Endothelial cell of umbilical vein (primary cell): ENCODE measurements at regions not wholly inside any gene's neighbourhood (a gene's known extent, or its start where the extent isn't known, plus 50 kb on each side); places are given as distances from the start of the nearest gene placed in this dataset.

Experiments used
- BruUV-seq: library from RNA; stranded (reverse); fragments of 400-500 nt; replicated peaks from 2 replicates; lab custom pipeline; 2021; lab: Mats Ljungman, UMichigan
- CTCF ChIA-PET: fragments of 300-600, 350-600 bp; sonication (Branson Sonifier 250); formaldehyde crosslinking; loops from one replicate; lab custom pipeline; 2021; ENCODE audit warnings: antibody characterized with exemption, inconsistent platforms; lab: Charles Lee
- POLR2A ChIA-PET: fragments of 300-600, 350-600 bp; sonication (Branson Sonifier 250); formaldehyde crosslinking; loops from one replicate; lab custom pipeline; 2021; ENCODE audit warnings: antibody characterized with exemption, inconsistent platforms; lab: Charles Lee
- DNase-seq: peaks from one replicate; pipeline ENCODE4 v3.0.0-alpha.2; 2011; ENCODE audit warnings: low read depth, low spot score
- FAIRE-seq: peaks from 2 replicates; lab custom pipeline; 2011; peaks lifted over from hg19 to GRCh38; lab: Jason Lieb, UNC
- H2AFZ ChIP-seq: 2 replicates; pipeline ENCODE4 v1.6.0; 2012; ENCODE audit warnings: low read depth, low read length, control low read depth, inconsistent platforms
- H3K27ac ChIP-seq: 2 replicates; pipeline ENCODE4 v1.5.1; 2011; ENCODE audit warnings: low read depth, mild to moderate bottlenecking, control low read depth, low read length, moderate library complexity; ENCODE audit not compliant: insufficient read depth
- H3K27me3 ChIP-seq, 2 experiments: 2 replicates each; pipeline versions ENCODE4 v1.6.0 to v1.6.1; 2011; ENCODE audit warnings: low read length in 2 of 2, mixed read lengths in 1 of 2; ENCODE audit not compliant: control insufficient read depth in 2 of 2, insufficient read depth in 2 of 2
- H3K36me3 ChIP-seq, 2 experiments: 2 replicates in 1 of 2; 3 replicates in 1 of 2; pipeline ENCODE4 v1.5.1; 2011; ENCODE audit warnings: low read length in 2 of 2, mild to moderate bottlenecking in 1 of 2, moderate library complexity in 1 of 2; ENCODE audit not compliant: control insufficient read depth in 2 of 2, insufficient read depth in 2 of 2; ENCODE audit errors: extremely low read depth in 1 of 2
- H3K4me1 ChIP-seq: 3 replicates; pipeline ENCODE4 v1.5.1; 2011; ENCODE audit warnings: mild to moderate bottlenecking, low read length; ENCODE audit not compliant: control insufficient read depth, insufficient read depth; ENCODE audit errors: extremely low read depth
- H3K4me2 ChIP-seq: 2 replicates; pipeline ENCODE4 v1.6.1; 2011; ENCODE audit warnings: low read length, control low read depth, mixed read lengths; ENCODE audit not compliant: insufficient read depth
- H3K4me3 ChIP-seq, 3 experiments: fragments of 200-600 bp in 1 of 3; sonication (generic), shearing (Covaris generic) in 1 of 3; replicated peaks in 1 of 3; 2 replicates each; pipeline ENCODE4 v1.5.1; 2011 to 2016; ENCODE audit warnings: control low read depth in 3 of 3, low read length in 3 of 3, mild to moderate bottlenecking in 2 of 3, inconsistent platforms in 1 of 3, low read depth in 1 of 3, moderate library complexity in 1 of 3; ENCODE audit not compliant: insufficient read depth in 1 of 3
- H3K79me2 ChIP-seq: 2 replicates; pipeline ENCODE4 v1.6.0; 2012; ENCODE audit warnings: low read length, inconsistent platforms; ENCODE audit not compliant: control insufficient read depth, insufficient read depth
- H3K9ac ChIP-seq: replicated peaks from 2 replicates; pipeline ENCODE3; 2011; ENCODE audit warnings: low read length, control low read depth; ENCODE audit not compliant: insufficient read depth; ENCODE audit errors: extremely low read depth
- H3K9me1 ChIP-seq: replicated peaks from 3 replicates; pipeline ENCODE4 v1.6.0; 2011; ENCODE audit warnings: mild to moderate bottlenecking, low read length; ENCODE audit not compliant: control insufficient read depth, insufficient read depth; ENCODE audit errors: extremely low read depth
- H3K9me3 ChIP-seq: replicated peaks from 2 replicates; pipeline ENCODE4 v1.5.1; 2012; ENCODE audit warnings: low read length, inconsistent platforms; ENCODE audit not compliant: control insufficient read depth, insufficient read depth
- H4K20me1 ChIP-seq: replicated peaks from 2 replicates; pipeline ENCODE3; 2011; ENCODE audit warnings: mild to moderate bottlenecking, low read length; ENCODE audit not compliant: control insufficient read depth, insufficient read depth; ENCODE audit errors: extremely low read depth
- EZH2 ChIP-seq: IDR thresholded peaks from 2 replicates; pipeline ENCODE4 v1.6.1; 2012; ENCODE audit warnings: borderline replicate concordance, low read depth, mild to moderate bottlenecking, moderate library complexity, low read length, inconsistent platforms; ENCODE audit not compliant: severe bottlenecking
- FOS ChIP-seq: IDR thresholded peaks from 2 replicates; pipeline ENCODE4 v1.6.1; 2011; ENCODE audit warnings: mild to moderate bottlenecking, low read length, moderate library complexity, borderline replicate concordance; ENCODE audit not compliant: insufficient read depth
- GATA2 ChIP-seq: IDR thresholded peaks from 2 replicates; pipeline ENCODE4 v1.7.0; 2011; ENCODE audit warnings: low read depth, mild to moderate bottlenecking, moderate library complexity, mixed read lengths, low read length; ENCODE audit not compliant: insufficient read length, insufficient read depth
- JUN ChIP-seq: IDR thresholded peaks from 2 replicates; pipeline ENCODE4 v1.6.1; 2011; ENCODE audit warnings: borderline replicate concordance, low read depth; ENCODE audit not compliant: insufficient read length, insufficient read depth
- MAX ChIP-seq: IDR thresholded peaks from 2 replicates; pipeline ENCODE4 v1.6.1; 2011; ENCODE audit not compliant: insufficient read depth, insufficient read length
- POLR2A ChIP-seq: IDR thresholded peaks from 2 replicates; pipeline ENCODE4 v1.6.1; 2012; ENCODE audit warnings: low read depth, mild to moderate bottlenecking, control low read depth, low read length
- POLR2AphosphoS5 ChIP-seq: IDR thresholded peaks from 2 replicates; pipeline ENCODE4 v1.6.1; 2012; ENCODE audit warnings: low read depth, mild to moderate bottlenecking, control low read depth, low read length, moderate library complexity; ENCODE audit not compliant: insufficient read depth
- dilution Hi-C: fragments of 300-500 bp; cut with MboI; formaldehyde crosslinking; loops from one replicate; pipeline ENCODE4 v1.15.0; 2019; ENCODE audit warnings: low sequenced_read_pairs; ENCODE audit not compliant: extremely low pct_ligation_motif_present
- intact Hi-C: fragments of 100-400 bp; cut with micrococcal nuclease; formaldehyde crosslinking; loops from one replicate; pipeline ENCODE4 v1.10.0; 2022
- TF ChIP-seq, protein P1 (sequence below), 2 donors: IDR thresholded peaks; 1 replicate in 1 of 2; 2 replicates in 1 of 2; pipeline ENCODE4 v1.5.1; 2011; ENCODE audit warnings: low read length in 2 of 2, mild to moderate bottlenecking in 2 of 2, moderate library complexity in 2 of 2, control low read depth in 1 of 2, inconsistent platforms in 1 of 2, low read depth in 1 of 2; ENCODE audit not compliant: insufficient read depth in 1 of 2; ENCODE audit errors: extremely low read depth in 1 of 2

GRCh38 chr2:180662941-180663471 lies 317.4 kb upstream of the UBE2E3 start:
- no peaks in the 10 kb centered on the region for H3K9me3 ChIP-seq
- no TSS peak for BruUV-seq
- ChIA-PET POLR2A (no interaction called here), CTCF (no interaction called here)
- TF ChIP-seq EZH2 (no peak), MAX (no peak), POLR2AphosphoS5 (no peak), FOS (no peak)
- H3K79me2 ChIP-seq = no peaks in the 10 kb centered on the region
- no peak for FAIRE-seq
- no peak overlapping the region for H3K4me2 ChIP-seq
- no peak overlapping the region for H3K9ac ChIP-seq
- no peaks in the 10 kb centered on the region for H3K36me3 ChIP-seq
- no peak overlapping the region for H3K4me3 ChIP-seq
- intact Hi-C loops (no loop called here), dilution Hi-C loops (no loop called here)
- H4K20me1 ChIP-seq = no peaks in the 10 kb centered on the region
- H3K4me1 ChIP-seq = no peaks in the 10 kb centered on the region
- H3K27me3 ChIP-seq = no peaks in the 10 kb centered on the region
- no peak overlapping the region for H2AFZ ChIP-seq
- H3K9me1 ChIP-seq = no peaks in the 10 kb centered on the region
- no peak for DNase-seq
- no peak overlapping the region for H3K27ac ChIP-seq

DNA sequence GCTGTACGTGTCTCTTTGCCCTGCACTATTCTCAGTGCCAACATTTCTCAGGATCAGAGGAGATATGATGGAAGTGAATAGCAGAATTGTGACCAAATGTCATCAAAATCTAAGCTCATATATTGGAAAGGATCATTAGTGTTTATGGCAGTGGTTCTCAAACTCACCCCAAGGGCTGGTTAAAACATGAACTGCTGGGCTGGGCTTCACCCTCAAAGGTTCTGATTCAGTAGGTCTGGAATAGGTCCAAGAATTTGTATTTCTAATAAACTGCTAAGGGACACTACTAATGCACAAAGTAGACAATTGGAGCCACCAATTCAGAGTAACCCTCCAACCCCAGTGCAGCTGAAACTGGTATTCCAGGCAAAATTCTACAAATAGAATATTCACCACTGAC lies 317.9 kb upstream of the UBE2E3 start:
- DNase-seq (no peak), FAIRE-seq (no peak)
- no peak overlapping the region for H3K4me3 ChIP-seq
- no peaks in the 10 kb centered on the region for H3K79me2 ChIP-seq
- H3K4me1 ChIP-seq = no peaks in the 10 kb centered on the region
- H3K27me3 ChIP-seq = no peaks in the 10 kb centered on the region
- dilution Hi-C loops (no loop called here), intact Hi-C loops (no loop called here)
- no peaks in the 10 kb centered on the region for H3K9me1 ChIP-seq
- ChIA-PET POLR2A (no interaction called here), CTCF (no interaction called here)
- H3K36me3 ChIP-seq = no peaks in the 10 kb centered on the region
- no peak overlapping the region for H2AFZ ChIP-seq
- no peak overlapping the region for H3K27ac ChIP-seq
- no peak overlapping the region for H3K4me2 ChIP-seq
- H3K9ac ChIP-seq = no peak overlapping the region
- no peak for TF ChIP-seq POLR2AphosphoS5
- TF ChIP-seq POLR2A = no peak
- TF ChIP-seq, protein P1, sequence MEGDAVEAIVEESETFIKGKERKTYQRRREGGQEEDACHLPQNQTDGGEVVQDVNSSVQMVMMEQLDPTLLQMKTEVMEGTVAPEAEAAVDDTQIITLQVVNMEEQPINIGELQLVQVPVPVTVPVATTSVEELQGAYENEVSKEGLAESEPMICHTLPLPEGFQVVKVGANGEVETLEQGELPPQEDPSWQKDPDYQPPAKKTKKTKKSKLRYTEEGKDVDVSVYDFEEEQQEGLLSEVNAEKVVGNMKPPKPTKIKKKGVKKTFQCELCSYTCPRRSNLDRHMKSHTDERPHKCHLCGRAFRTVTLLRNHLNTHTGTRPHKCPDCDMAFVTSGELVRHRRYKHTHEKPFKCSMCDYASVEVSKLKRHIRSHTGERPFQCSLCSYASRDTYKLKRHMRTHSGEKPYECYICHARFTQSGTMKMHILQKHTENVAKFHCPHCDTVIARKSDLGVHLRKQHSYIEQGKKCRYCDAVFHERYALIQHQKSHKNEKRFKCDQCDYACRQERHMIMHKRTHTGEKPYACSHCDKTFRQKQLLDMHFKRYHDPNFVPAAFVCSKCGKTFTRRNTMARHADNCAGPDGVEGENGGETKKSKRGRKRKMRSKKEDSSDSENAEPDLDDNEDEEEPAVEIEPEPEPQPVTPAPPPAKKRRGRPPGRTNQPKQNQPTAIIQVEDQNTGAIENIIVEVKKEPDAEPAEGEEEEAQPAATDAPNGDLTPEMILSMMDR (IDR thresholded peaks at IDR 0.05; ENCODE audit: extremely low read depth in 1 of 2, insufficient read depth in 1 of 2, low read depth in 1 of 2, low read length in 2 of 2) = no peak
- no peak for TF ChIP-seq MAX
- no peak for TF ChIP-seq EZH2
- no peak for TF ChIP-seq GATA2
- no peak for TF ChIP-seq FOS
- TF ChIP-seq JUN = no peak
- BruUV-seq = no TSS peak
- H3K9me3 ChIP-seq = no peaks in the 10 kb centered on the region
- no peaks in the 10 kb centered on the region for H4K20me1 ChIP-seq
